GM18873 (cell line): ENCODE measurements at regions not wholly inside any gene's neighbourhood (a gene's known extent, or its start where the extent isn't known, plus 50 kb on each side); places are given as distances from the start of the nearest gene placed in this dataset.

Experiments used
- ATAC-seq: cut with Tn5 transposase; IDR thresholded peaks from one replicate; pipeline ENCODE4 v1.9.1; 2021; ENCODE audit warnings: mild to moderate bottlenecking, moderate library complexity, moderate number of reproducible peaks; ENCODE audit not compliant: unreplicated experiment, low FRiP score

DNA sequence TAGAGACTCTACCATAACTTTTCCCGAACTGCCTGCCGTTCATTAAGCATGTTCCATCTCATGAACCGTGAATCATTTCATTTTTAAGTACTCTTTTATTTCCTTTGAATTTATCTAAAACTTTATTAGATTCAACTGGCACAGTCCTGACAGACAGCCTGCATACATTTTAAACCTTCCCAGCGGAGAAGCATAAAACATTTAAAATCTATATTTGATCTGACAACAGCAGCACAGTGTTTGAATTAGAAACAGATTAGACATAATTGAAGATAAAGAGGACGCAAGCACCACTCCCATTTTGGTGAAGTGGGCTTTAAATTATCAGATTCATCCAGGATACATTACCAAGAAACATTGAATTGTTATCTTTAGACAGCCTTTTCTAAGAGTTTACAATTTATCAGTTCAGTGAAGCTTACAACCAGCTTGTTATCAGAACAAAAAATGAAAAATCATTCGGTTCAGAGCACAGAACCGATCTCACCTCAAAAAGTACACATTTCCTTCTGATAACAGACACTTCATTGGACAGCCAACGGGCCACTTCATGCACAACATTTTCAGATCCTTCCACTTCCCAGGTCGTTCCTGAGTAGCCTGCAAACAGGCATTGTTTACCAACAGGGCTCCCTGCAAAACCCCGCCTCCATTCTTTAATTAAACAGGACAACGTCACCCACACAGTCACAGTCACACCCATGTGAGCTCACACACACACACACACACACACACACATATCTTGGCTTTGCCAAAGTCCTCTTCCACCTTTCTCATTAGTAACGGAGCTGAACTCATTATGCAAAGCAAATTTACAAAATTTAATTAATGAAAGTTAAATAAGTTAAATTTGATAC, 171.2 kb downstream of the SP3 start:
- ATAC-seq: no peak

DNA sequence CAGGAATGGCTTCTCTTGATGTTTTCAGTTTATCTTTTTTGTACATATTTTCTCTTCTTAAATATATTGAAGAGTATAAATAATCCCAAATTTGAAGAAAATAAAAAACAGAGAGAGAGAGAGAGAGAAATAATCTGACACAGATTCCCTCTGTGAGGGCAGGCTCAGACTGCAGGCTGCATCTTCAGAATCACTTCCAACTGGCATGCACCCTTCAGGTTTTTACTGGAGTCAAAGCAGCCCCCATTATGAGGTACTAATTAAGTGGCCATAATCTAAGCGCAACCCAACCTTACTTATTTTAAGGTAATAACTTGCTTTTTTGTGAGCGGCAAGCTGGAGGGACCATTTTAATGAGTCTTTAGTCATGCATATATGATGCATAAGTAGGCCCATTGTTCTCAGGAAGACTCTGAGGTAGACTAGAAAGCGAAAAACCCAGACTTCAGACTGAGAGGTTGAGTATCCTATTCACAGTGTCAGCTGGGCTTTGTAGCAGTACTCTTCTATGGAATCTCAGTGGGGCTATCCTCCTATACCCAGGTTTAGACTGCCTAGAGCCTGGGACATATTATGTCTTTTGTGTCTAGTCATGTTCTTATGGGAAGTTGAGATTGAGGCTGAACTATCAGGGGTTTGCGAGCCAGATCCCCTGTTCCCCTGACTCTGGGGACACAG, 167.4 kb downstream of the SP3 start:
- ATAC-seq: no peak

DNA sequence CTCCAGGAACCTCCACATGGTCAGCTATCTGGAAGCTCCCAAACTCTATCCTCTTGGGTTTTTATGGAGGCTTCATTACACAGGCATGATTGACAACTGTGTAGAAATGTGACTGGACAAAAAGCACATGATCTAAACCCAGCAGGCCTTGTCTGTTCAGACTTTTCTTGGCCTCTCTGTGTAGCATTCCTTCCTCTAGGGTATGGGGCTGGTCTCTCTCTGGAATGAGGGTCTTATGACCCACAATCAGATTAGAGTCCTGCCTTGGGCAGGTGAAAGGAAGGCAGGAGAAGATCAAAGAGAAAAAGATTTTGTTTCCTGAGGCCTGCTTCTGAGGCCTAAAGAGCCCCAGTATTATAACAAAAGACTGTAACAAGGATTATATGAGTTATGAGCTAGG, 162.7 kb downstream of the SP3 start:
- ATAC-seq: no peak

DNA sequence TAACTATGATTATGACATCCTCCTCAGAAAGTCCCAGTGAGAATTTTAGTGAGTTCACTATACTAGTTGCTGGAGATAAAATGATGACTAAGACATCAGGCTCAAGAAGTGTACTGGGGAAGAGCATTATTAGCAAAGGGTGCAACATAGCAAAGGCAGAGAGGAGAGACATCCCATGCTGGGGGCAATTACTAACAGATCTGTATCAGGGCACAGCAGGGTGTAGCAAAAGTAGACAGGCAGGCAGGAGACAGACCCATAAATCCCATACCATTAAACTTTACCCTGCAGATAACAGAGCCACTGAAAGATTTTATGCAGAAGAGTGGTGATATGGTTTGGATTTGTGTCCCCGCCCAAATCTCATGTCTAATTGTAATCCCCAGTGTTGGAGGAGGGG, 161.7 kb downstream of the SP3 start:
- no peak for ATAC-seq

DNA sequence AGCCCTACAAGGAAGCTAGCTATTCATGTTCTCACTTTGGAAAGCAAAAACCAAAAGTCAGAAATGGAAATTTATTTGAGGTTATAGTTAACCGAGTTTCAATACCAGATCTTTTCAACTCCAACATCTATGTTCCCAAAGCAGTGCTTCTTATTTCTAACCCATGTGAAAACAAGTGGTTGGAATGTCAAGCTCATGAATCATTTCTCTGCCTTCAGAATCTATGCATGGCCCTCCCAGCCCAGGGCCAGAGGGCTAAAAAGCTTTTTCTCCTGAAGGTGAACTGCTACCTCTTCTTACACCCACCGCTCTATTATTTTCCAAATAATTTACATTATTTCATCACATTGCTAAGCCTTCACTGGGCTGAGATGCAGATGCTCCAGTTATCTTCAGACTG, 158.4 kb downstream of the SP3 start:
- no peak for ATAC-seq

DNA sequence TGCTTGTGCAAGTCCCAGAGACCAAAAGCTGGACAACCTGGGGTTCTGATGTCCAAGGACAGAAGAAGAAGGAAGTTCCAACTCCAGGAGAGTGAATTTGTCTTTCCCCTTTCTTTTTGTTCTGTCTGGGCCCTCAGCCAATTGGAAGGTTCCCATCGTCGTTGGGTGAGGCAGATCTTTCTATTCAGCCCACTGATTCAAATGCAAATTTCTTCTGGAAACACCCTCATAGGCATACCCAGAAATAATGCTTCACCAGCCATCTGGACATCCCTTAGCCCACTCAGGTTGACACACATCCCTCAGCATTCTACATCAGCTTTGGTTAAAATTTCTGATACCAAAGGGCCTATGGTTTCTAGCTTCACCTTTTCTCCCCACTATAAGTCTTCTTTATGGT, 156.5 kb downstream of the SP3 start:
- ATAC-seq: no peak

DNA sequence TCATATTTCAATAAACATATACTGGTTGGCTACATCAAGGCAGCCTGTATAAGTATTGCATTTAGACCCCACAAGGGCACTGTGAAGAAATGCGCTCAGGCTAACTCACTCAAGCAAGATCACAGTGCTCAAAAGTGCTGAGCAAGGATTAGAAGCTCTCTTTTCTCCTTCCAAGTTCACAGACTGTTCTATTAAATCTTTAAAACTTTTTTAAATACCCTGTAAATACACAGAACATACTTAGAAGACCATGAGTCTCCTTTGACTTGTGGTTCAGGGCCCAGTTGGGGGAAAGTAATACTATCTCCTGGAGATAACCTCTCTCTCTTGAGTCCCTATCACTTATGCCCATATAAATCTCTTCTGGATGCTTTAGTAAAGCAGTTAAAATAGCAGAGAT, 152.9 kb downstream of the SP3 start:
- ATAC-seq: no peak

DNA sequence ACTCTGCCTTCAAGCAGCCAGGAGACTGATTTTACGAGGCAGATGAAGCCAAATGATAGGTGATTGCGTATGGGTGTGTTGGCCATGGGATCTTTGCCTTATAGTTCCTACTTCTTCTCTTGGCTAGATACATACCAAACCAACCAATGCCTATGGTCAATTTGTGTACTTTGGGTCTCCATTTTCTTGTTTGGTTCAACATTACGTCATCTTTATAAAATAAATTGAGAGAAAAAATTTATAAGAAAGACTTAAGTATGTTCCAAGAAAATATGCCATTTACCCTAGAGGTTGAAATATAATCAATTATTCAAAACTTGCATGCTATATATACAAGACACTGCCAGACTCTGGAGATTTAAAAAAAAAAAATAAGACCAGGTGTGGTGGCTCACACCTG, 150.9 kb downstream of the SP3 start:
- ATAC-seq: no peak

DNA sequence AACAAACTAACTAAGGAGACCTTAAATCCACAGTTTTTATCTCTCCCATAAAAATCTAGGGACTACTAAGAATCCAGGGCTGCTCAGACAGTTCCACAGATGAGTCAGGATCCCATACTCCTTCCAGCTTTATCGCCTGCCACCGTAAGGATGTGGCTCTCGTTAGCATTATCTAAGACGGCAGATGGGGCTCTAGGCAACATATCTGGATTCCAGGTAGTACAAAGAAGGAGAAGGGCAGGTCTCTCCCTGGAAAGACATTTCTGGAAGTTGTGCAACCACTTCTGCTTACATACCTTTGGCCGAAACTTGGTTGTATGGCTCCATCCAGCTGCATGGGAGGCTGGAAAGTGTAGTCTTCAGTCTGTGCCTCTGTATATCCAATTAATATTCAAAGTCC, 149.4 kb downstream of the SP3 start:
- ATAC-seq: no peak

DNA sequence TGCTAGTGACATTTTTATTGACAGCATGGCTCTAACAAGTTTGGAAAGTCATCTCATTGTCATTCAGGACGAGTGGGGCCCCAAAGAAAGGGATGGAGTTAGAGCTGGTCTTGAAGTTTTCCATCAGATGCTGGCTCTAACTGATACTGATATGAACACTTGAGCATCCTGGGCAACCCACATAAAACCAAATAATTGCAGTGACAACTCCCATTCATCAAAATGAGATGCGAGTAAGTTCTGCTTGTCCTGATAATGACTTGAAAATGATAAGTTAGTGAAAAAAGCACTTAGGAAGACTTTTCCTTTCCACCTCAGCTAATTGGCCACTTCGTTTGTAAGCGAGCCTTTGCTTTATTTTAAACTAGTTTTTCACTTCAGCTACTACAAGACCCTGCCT, 147.6 kb downstream of the SP3 start:
- no peak for ATAC-seq

DNA sequence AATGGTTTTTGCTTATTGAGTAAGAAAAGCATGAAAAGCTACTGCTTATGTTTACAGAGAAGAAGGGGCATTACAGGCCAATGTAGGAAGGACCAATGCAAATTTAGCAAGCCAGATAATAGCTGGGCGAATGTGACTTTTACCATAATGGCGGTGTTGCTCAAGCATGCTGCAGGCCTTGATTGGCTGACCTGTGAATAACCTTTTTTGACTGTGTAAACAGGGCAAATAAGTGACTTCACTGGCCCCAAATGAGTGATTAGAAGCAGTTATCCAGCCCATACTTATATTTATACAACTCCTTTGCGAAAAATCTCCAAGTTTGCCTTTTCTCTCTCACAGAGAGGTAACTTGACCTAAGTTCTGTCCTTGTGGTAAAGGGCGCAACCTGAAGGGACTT, 146.9 kb downstream of the SP3 start:
- no peak for ATAC-seq

DNA sequence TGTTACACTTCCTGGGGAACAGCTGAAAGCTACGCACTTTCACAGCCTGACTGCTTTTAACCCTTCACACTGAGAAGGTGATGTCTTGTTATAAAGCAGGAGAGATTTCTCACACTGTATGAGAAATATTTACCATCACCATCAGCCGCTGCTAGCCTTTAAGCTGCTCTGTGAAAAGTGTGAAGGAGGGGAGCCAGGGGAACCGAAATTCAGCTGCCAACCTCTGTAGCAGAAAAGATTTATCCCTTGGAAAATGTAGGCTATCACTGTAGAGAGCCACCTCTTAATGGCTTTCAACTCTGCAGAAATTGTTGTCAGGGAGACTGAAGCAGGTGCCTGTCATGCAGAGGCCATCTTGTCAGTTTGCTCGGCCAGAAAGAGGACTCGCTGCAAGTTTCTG, 145.3 kb downstream of the SP3 start:
- ATAC-seq: no peak

DNA sequence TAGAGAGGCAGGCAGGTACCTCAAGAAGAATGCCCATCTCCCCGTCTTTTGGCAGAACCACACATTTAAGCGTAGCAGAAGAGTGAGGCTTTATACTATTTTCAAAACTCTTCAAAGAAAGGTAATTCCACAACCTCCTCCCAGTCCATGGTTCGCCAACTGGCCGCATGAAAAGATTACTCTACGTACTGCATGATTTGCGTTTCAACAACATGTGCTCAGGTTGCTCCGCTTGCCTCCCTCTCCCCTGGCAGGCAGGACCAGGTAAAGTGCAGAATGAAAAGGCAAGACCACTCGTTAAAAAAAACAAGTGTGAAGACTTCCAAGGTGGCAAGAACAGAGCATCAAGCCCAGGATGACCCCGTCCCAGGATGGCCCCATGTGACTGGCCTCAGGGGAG, 143.7 kb downstream of the SP3 start:
- no peak for ATAC-seq

DNA sequence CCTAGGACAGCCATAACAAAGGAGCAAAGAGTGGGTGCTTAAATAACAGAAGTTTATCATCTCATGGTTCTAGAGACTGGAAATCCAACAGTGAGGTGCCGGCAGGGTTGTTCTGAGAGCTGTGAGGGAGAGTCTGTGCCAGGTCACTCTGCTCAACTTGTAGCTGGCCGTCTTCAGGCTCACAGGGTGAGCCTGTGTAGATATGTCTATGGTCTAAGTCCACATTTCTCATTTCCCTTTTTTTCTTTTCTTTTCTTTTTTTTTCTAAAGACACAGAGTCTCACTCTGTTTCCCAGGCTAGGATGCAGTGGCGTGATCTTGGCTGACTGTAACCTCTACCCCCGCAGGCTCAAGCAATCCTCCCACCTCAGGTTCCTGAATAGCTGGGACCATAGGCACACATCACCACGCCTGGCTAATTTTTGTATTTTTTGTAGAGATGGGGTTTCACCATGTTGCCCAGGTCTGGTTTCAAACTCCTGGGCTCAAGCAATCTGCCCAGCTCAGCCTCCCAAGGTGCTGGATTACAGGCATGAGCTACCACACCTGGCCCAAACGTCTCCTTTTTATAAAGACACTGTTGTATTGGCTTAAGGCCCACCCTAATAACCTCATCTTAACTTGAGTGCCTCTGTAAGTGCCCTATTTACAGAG, 142.2 kb downstream of the SP3 start:
- no peak for ATAC-seq

DNA sequence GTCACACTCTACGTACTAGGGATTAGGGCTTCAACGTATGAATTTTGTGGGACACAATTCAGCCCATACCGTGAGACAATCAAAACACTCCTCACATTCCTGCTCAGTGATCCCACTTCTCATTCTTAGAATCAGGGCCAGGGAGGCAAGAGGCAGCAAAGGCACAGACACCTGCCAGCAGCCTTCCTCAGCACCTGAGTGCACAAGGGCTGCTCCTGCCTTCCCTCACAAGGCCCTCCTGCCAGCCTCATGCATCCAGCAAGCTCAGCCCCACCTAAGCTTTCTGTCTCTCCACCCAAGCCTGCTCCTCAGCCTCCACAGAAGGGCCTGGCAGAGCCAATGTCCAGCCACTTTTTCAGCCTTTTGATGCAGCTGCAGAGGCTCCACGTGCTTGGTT, 141.6 kb downstream of the SP3 start:
- no peak for ATAC-seq

DNA sequence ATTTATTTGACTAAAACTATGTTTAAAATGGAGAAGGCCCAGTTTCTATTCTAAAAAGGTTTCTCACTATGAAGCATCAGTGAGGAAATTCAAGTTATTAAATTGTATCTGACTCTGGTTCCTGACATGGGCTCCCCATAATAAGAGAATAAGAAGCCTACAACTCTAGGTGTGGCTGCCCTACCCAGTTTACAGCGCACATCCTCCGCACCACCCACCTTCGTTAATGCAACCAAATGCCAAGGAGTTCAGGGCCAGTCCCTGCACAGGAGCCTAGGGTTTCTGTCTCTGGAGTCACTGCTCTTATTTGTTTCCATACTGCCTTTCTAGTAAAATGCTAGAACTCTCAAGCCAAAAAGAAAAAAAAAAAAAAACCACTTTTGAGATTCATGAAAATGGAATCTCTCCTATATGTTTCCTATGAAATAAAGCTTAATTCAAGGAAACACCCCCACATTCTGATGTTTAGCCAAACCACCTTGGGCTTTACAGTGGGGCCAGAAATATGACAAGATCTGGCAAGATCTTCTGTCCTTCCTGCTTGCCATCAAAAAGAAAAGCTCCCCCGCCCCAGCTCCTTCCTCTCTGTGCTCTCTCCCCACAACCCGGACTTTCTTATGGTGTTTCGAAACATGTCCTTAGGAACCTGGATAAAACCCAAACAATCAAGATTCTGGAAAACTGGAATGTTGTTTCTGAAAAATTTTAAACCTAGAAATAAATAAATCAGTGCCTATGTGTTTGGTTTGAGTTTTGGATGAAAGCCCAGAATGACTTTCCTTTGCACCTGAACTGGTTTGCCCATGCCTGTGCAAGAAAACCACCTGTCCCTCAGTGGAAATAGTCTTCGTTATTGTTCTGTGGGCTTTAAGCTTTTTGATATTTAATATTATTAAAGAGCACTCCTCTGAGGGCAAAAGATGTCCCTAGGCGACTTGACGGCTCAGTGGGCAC, 136.7 kb downstream of the SP3 start:
- no peak for ATAC-seq

DNA sequence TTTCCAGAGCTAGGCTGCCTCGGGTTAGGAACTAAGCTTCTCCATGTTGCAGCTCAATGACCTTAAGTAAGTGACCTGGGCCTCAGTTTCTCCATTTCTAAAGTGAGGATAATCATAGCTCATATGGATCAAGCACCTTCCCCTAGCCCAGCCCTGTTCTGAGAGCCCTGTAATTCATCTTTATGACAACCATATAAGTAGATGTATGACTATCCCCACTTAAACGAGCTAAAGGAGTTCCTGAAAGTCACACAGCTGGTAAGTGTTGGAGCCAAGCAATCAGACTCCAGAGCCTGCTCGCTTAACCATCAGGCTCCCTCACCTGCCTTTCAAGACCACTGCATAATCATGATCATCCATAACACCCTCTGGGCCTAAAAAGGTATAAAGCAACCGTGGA, 135.4 kb downstream of the SP3 start:
- ATAC-seq: no peak

DNA sequence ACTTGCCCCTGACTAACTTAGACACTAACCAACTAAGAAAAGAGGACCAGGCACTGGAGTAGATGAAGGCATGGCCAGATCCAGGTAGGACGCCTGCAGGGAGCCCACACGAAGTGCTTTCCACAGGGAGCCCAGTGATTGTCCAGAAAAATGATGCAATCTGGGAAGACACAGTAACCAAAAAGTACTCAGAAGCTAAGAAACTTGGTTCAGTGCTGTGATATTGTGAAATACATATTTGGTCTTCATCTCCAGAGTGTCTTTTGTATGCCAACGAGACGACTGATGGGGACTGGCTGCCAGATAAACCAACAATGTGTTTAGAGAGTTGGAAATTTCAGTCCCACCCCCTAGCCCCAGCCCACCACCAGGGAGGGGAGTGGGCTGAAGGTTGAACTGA, 135.0 kb downstream of the SP3 start:
- no peak for ATAC-seq

DNA sequence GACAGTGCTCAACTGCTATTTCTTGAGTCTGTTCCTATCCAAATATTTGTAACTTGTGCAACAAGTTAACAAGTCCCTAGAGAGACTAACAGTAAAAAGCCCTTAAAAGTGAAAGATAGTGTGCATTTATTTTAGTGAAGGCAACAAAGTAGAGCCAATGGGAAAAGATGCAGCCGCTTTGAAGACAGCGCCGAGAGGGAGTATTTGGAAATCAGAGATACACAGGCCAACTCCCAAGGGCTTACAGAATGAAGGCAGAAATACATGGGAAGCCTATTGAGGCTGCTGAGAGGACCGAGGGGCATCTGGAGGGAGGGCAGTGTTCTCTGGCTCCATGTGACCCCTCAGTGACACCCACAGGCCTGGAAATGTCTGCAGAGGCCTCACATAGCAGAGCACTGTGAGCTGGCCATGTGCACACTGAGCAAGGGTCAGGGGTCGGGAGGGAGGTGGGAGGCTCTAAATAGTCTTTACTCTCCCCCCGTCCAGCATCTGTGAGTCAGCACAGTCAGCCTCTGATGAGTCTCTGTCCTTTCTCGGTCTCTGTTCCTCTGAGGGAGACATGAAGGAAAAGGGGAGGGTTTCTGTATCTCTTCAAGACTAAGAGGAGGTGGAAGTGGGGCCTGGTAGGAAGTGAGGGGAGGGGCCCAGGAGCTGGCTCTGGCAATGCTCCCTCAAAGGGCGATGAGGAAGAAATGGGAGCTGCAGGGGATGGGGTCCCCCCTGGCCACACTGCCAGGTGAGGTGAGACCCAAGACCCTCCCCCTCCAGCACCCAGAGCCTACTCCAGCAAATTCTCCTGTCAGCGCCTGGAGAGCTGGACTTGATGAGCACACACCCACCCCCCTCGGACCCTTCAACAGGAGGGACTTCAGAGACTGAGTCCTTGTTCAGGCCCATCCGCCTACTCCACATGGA, 133.6 kb downstream of the SP3 start:
- ATAC-seq: no peak

DNA sequence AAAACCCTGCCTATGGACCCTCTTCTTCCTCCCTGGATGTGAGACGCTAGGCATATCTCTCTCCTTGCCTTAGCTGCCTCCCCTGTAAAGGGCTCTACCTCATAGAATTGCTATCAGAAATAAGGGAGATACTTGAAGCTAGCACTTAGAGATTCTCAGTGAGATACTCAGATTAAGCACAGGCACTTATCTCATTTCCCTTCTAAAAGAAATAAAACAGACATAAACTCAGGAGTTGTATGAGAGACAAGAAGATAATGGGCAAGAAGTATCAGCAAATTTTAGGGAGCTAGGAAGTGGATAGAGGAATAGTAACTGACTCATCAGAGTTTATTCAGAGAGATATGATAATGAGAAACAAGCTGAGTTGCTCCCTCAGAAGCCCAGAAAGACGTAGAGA, 131.0 kb downstream of the SP3 start:
- no peak for ATAC-seq
